Neuronal stem cell (in vitro differentiated cells): ENCODE measurements at regions not wholly inside any gene's neighbourhood (a gene's known extent, or its start where the extent isn't known, plus 50 kb on each side); places are given as distances from the start of the nearest gene placed in this dataset.

Source experiments
- DNase-seq: peaks from one replicate; pipeline ENCODE4 v3.0.0-alpha.2; 2013; ENCODE audit warnings: low spot score
- H2AFZ ChIP-seq: one replicate; pipeline ENCODE4 v1.6.1; 2013; ENCODE audit warnings: mild to moderate bottlenecking, low read length, inconsistent platforms
- H2AK5ac ChIP-seq: 2 replicates; pipeline ENCODE4 v1.6.1; 2013; ENCODE audit warnings: low read depth, mild to moderate bottlenecking, inconsistent platforms, low read length, moderate library complexity, mixed read lengths
- H2BK120ac ChIP-seq: 2 replicates; pipeline ENCODE4 v1.6.1; 2013; ENCODE audit warnings: low read depth, mild to moderate bottlenecking, inconsistent platforms, low read length, moderate library complexity, mixed read lengths
- H2BK12ac ChIP-seq: one replicate; pipeline ENCODE4 v1.6.1; 2013; ENCODE audit warnings: low read length, inconsistent platforms
- H2BK15ac ChIP-seq: 2 replicates; pipeline ENCODE4 v1.6.1; 2013; ENCODE audit warnings: mild to moderate bottlenecking, low read length, inconsistent platforms, mixed read lengths
- H2BK5ac ChIP-seq: one replicate; pipeline ENCODE4 v1.6.1; 2013; ENCODE audit warnings: inconsistent platforms, mild to moderate bottlenecking, low read length, moderate library complexity
- H3K14ac ChIP-seq: one replicate; pipeline ENCODE4 v1.6.1; 2013; ENCODE audit warnings: low read length, inconsistent platforms
- H3K18ac ChIP-seq: 2 replicates; pipeline ENCODE4 v1.6.1; 2013; ENCODE audit warnings: low read length, inconsistent platforms
- H3K23ac ChIP-seq: 2 replicates; pipeline ENCODE4 v1.6.1; 2013; ENCODE audit warnings: low read depth, mild to moderate bottlenecking, mixed read lengths, low read length, inconsistent platforms; ENCODE audit not compliant: poor library complexity
- H3K27ac ChIP-seq: replicated peaks from 3 replicates; pipeline ENCODE4 v1.5.1; 2013; ENCODE audit warnings: low read length, inconsistent platforms
- H3K27me3 ChIP-seq, 3 experiments: 2 replicates each; pipeline ENCODE4 v1.6.1; 2013; ENCODE audit warnings: low read length in 3 of 3, mild to moderate bottlenecking in 2 of 3, inconsistent platforms in 1 of 3, low read depth in 1 of 3, mixed read lengths in 1 of 3, moderate library complexity in 1 of 3; ENCODE audit not compliant: control insufficient read depth in 3 of 3, insufficient read depth in 3 of 3
- H3K36me3 ChIP-seq, 2 donors: replicated peaks in 1 of 2; 2 replicates each; pipeline ENCODE4 v1.6.1; 2013; ENCODE audit warnings: low read length in 2 of 2; ENCODE audit not compliant: control insufficient read depth in 2 of 2, insufficient read depth in 2 of 2
- H3K4ac ChIP-seq: 2 replicates; pipeline ENCODE4 v1.6.1; 2013; ENCODE audit warnings: inconsistent platforms, mild to moderate bottlenecking, low read length, moderate library complexity
- H3K4me1 ChIP-seq, 2 donors: 1 replicate in 1 of 2; 2 replicates in 1 of 2; pipeline ENCODE4 v1.6.1; 2013; ENCODE audit warnings: low read length in 2 of 2, low read depth in 1 of 2; ENCODE audit not compliant: control insufficient read depth in 2 of 2, insufficient read depth in 1 of 2
- H3K4me2 ChIP-seq: one replicate; pipeline ENCODE4 v1.6.1; 2013; ENCODE audit warnings: mild to moderate bottlenecking, low read length, inconsistent platforms; ENCODE audit not compliant: insufficient read depth, poor library complexity, severe bottlenecking
- H3K4me3 ChIP-seq, 2 donors: 2 replicates each; pipeline ENCODE4 v1.5.1; 2013; ENCODE audit warnings: low read length in 2 of 2, mild to moderate bottlenecking in 2 of 2, inconsistent platforms in 1 of 2, moderate library complexity in 1 of 2
- H3K79me1 ChIP-seq: one replicate; pipeline ENCODE4 v1.6.1; 2013; ENCODE audit warnings: low read depth, mild to moderate bottlenecking, inconsistent platforms, low read length, moderate library complexity
- H3K9ac ChIP-seq: one replicate; pipeline ENCODE4 v1.6.1; 2013; ENCODE audit warnings: mild to moderate bottlenecking, low read depth, low read length, inconsistent platforms; ENCODE audit not compliant: poor library complexity
- H3K9me3 ChIP-seq, 2 donors: replicated peaks in 1 of 2; 2 replicates each; pipeline versions ENCODE3 to v1.6.1; 2013; ENCODE audit warnings: low read length in 2 of 2, mild to moderate bottlenecking in 2 of 2, inconsistent platforms in 1 of 2, low read depth in 1 of 2, mixed read lengths in 1 of 2, moderate library complexity in 1 of 2; ENCODE audit not compliant: control insufficient read depth in 2 of 2, insufficient read depth in 1 of 2
- H4K8ac ChIP-seq: one replicate; pipeline ENCODE4 v1.6.1; 2013; ENCODE audit warnings: low read depth, mild to moderate bottlenecking, inconsistent platforms, low read length, moderate library complexity
- H4K91ac ChIP-seq: one replicate; pipeline ENCODE4 v1.6.1; 2013; ENCODE audit warnings: low read length, low read depth, mild to moderate bottlenecking, inconsistent platforms; ENCODE audit not compliant: poor library complexity
- WGBS, 2 donors: extraction: QIAGEN DNeasy Blood & Tissue Kit; methylation state at CpG; one replicate each; pipeline ENCODE4 v1.1.7; 2013; ENCODE audit warnings: missing lambda C conversion rate in 2 of 2, mixed read lengths in 1 of 2; ENCODE audit not compliant: insufficient read length in 2 of 2, insufficient replicate concordance in 1 of 2; ENCODE audit errors: extremely low coverage in 2 of 2; 5-methylcytosine and 5-hydroxymethylcytosine counted together

DNA sequence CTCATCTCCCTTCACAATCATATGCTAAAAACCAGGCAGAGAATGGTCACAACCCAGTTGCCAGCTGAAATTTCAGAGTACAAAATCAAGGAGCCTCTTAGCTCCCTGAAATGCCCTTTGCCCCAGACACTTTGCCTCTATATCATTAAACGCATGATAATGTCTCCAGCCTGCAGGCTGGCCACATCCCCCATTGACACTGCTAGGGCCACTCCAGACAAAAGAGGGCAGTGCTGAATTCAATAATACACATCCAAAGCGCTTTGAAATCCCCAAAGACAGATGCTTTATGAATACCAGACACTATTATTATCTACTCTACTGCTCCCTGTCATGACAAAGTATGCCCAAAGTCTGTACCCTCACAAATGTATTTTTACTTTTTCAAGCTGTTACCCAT, 348.3 kb upstream of the POU3F2 start:
- no peak for DNase-seq

GRCh38 chr6:98487612-98488011, 346.8 kb upstream of the POU3F2 start:
- Histone ChIP-seq H2BK15ac (no peak overlapping the region), H2AK5ac (no peak overlapping the region), H2BK5ac (no peak overlapping the region), H3K27me3 (no peaks in the 10 kb centered on the region), H2BK120ac (no peak overlapping the region), H3K4me2 (no peak overlapping the region), H3K36me3 (no peaks in the 10 kb centered on the region), H3K9ac (no peak overlapping the region), H3K18ac (no peak overlapping the region), H3K27ac (no peak overlapping the region), H4K8ac (no peak overlapping the region), H4K91ac (no peak overlapping the region), H2AFZ (peak overlapping the region; percentile 7), H2BK12ac (no peak overlapping the region), H3K4ac (no peak overlapping the region), H3K4me3 (no peak overlapping the region), H3K14ac (no peak overlapping the region), H3K23ac (no peak overlapping the region), H3K9me3 (no peaks in the 10 kb centered on the region), H3K4me1 (peaks cover 16 to 48% of the 10 kb centered on the region in 2 donors), H3K79me1 (no peaks in the 10 kb centered on the region)
- no CpG with 5 or more reads among the region's 1 CpG for WGBS, 2 donors
- DNase-seq = no peak

More for the DNA sequence above, 348.3 kb upstream of the POU3F2 start:
- Histone ChIP-seq H3K23ac (no peak overlapping the region), H2BK5ac (no peak overlapping the region), H3K4me1 (peaks cover 16 to 42% of the 10 kb centered on the region in 2 donors), H3K18ac (no peak overlapping the region), H4K91ac (no peak overlapping the region), H2BK120ac (no peak overlapping the region), H3K27me3 (no peaks in the 10 kb centered on the region), H3K4me2 (no peak overlapping the region), H3K79me1 (no peaks in the 10 kb centered on the region), H3K4me3 (no peak overlapping the region), H3K14ac (no peak overlapping the region), H3K9ac (no peak overlapping the region), H3K4ac (no peak overlapping the region), H3K27ac (no peak overlapping the region), H4K8ac (no peak overlapping the region), H3K9me3 (no peaks in the 10 kb centered on the region), H2AFZ (no peak overlapping the region), H2AK5ac (no peak overlapping the region), H3K36me3 (no peaks in the 10 kb centered on the region), H2BK15ac (no peak overlapping the region), H2BK12ac (no peak overlapping the region)
- WGBS, 2 donors = no CpG with 5 or more reads among the region's 2 CpGs

DNA sequence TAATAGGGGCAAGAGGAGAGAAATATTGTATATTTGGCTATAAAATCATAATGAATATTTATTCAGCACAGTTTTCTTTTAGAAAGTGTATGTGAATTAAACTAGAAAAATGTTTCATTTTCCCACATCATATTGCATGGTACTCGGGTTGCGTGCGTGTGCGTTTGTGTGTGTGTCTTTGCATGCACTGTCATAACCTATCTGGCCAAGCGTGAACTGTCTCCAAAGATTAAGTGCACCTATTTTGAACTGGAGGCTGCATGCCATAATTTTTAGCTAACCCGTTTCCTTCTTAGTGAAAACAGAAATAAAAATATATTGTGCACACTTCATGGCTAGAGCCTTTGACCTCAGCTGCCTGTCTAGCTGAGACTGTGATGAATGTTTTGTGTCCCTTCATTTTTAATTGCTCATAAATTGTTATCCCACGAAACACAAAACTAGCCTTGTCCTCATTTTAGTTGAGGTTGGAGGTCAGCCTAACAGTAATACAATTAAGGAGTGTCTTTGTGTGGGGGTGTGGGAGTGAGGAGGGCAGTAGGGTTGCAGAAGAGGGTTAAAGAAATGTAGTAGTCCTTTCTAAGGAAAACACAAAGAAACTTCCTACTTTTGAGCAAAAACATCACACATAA, 336.1 kb upstream of the POU3F2 start:
- no peak overlapping the region for H2AK5ac ChIP-seq
- H4K91ac ChIP-seq = no peak overlapping the region
- H2BK5ac ChIP-seq = no peak overlapping the region
- no peak for DNase-seq
- H3K27ac ChIP-seq = no peak overlapping the region
- H3K23ac ChIP-seq = no peak overlapping the region
- WGBS, 2 donors = no CpG with 5 or more reads among the region's 7 CpGs
- no peak overlapping the region for H3K4ac ChIP-seq
- H2BK120ac ChIP-seq = no peak overlapping the region
- no peak overlapping the region for H3K14ac ChIP-seq
- no peak overlapping the region for H3K4me2 ChIP-seq
- peak overlapping the region; percentile 9 for H2AFZ ChIP-seq
- no peak overlapping the region for H3K9ac ChIP-seq
- peaks cover 5 to 21% of the 10 kb centered on the region in 2 donors for H3K4me1 ChIP-seq
- H3K36me3 ChIP-seq = no peaks in the 10 kb centered on the region
- no peak overlapping the region for H3K4me3 ChIP-seq
- no peaks in the 10 kb centered on the region for H3K27me3 ChIP-seq
- H3K9me3 ChIP-seq = no peaks in the 10 kb centered on the region
- H3K18ac ChIP-seq = no peak overlapping the region
- no peaks in the 10 kb centered on the region for H3K79me1 ChIP-seq
- no peak overlapping the region for H2BK12ac ChIP-seq
- H4K8ac ChIP-seq = no peak overlapping the region
- H2BK15ac ChIP-seq = no peak overlapping the region

GRCh38 chr6:98498866-98499265, 335.5 kb upstream of the POU3F2 start:
- H2BK120ac ChIP-seq = no peak overlapping the region

More at GRCh38 chr6:98498866-98499265, 335.5 kb upstream of the POU3F2 start:
- no peak overlapping the region for H3K4ac ChIP-seq
- H2BK15ac ChIP-seq = no peak overlapping the region
- H3K4me3 ChIP-seq = no peak overlapping the region
- no peaks in the 10 kb centered on the region for H3K79me1 ChIP-seq
- H4K91ac ChIP-seq = no peak overlapping the region
- H2BK5ac ChIP-seq = no peak overlapping the region
- no peak overlapping the region for H2BK12ac ChIP-seq
- no peak overlapping the region for H4K8ac ChIP-seq
- H3K9me3 ChIP-seq = no peaks in the 10 kb centered on the region
- WGBS, 2 donors = no CpG with 5 or more reads among the region's 3 CpGs
- H3K18ac ChIP-seq = no peak overlapping the region
- no peak overlapping the region for H2AK5ac ChIP-seq
- no peak overlapping the region for H3K23ac ChIP-seq
- no peak overlapping the region for H3K14ac ChIP-seq
- no peak overlapping the region for H3K9ac ChIP-seq
- H3K27ac ChIP-seq = no peak overlapping the region
- DNase-seq = no peak
- peak overlapping the region; percentile 9 for H2AFZ ChIP-seq
- no peaks in the 10 kb centered on the region for H3K27me3 ChIP-seq
- no peaks in the 10 kb centered on the region for H3K36me3 ChIP-seq
- peaks cover 5 to 21% of the 10 kb centered on the region in 2 donors for H3K4me1 ChIP-seq
- H3K4me2 ChIP-seq = no peak overlapping the region
